GM19467 (cell line): ENCODE measurements at regions not wholly inside any gene's neighbourhood (a gene's known extent, or its start where the extent isn't known, plus 50 kb on each side); places are given as distances from the start of the nearest gene placed in this dataset.

ENCODE experiments used
- ATAC-seq: cut with Tn5 transposase; IDR thresholded peaks from one replicate; pipeline ENCODE4 v1.9.1; 2021; ENCODE audit warnings: mild to moderate bottlenecking, moderate library complexity; ENCODE audit not compliant: unreplicated experiment

DNA sequence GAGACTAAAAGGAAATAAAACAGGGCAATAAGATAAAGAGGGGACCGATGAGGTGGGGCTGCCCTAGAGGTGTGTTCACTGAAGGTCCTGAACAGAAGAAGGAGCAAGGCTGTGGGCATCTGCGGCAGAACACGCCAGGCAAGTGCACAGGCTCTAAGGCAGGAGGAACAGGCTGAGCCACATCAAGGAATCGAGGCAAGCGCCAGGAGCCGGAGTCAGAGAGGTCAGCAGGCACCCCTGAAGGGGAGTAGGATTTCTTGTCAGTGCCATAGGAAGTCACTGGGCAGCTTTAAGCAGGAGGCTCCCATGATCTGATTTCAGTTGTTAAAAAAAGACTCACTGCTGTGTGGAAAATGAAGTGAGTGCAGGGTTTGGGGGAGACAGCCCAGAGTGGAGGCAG is 186.5 kb downstream of the KATNIP start:
- no peak for ATAC-seq

DNA sequence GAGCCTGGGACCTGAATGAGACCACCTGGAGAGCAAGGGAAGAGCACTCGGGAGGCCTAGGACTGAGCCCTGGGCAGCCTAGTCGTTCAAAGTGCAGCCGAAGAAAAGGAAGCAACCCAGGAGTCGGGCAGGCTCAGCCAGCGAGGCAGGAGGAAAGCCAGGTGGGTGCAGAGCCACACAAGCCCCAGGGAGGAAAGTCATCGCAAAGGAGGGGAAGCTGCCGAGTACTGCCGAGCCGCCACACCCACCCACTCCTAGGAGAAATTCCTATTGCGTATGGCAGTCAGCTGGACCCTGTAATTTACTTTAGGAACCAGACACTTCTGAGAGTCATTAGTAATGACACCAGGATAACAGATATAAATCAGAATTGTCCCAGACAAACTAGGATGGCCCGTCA is 187.6 kb downstream of the KATNIP start:
- ATAC-seq, result no peak
